ENCODE measurements at regions not wholly inside any gene's neighbourhood (a gene's known extent, or its start where the extent isn't known, plus 50 kb on each side); places are given as distances from the start of the nearest gene placed in this dataset.

- H3K4me1 Mint-ChIP-seq = no peaks in the 10 kb centered on the region
- Histone ChIP-seq H2BK20ac (ENCODE audit: low read depth, low read length, poor library complexity, severe bottlenecking) (no peak overlapping the region), H3T11ph (ENCODE audit: low read length) (no peak overlapping the region), H3K4me2 (ENCODE audit: insufficient read depth, insufficient read length, low read length) (no peak overlapping the region), H3K14ac (ENCODE audit: insufficient read depth, low read length) (no peak overlapping the region), H3K23me2 (ENCODE audit: insufficient read length, low read depth, low read length, poor library complexity, severe bottlenecking) (no peaks in the 10 kb centered on the region), H2BK120ac (ENCODE audit: low read depth, low read length, poor library complexity, severe bottlenecking) (no peak overlapping the region), H3K56ac (ENCODE audit: insufficient read length, low read depth, low read length) (no peak overlapping the region), H3K4ac (ENCODE audit: low read depth, low read length) (no peak overlapping the region), H3K9ac (ENCODE audit: extremely low read depth, insufficient read length, low read length) (no peak overlapping the region), H3K18ac (ENCODE audit: insufficient read length, low read depth, low read length) (no peak overlapping the region), H4K8ac (replicated peaks; ENCODE audit: insufficient read length, low read depth, low read length) (no peak overlapping the region), H3K79me1 (ENCODE audit: insufficient read depth, low read depth, low read length, poor library complexity, severe bottlenecking) (no peaks in the 10 kb centered on the region), H3K27ac (ENCODE audit: insufficient read length, low read depth, low read length) (no peak overlapping the region), H3K79me2 (ENCODE audit: insufficient read depth, low read length) (no peaks in the 10 kb centered on the region), H3K23ac (ENCODE audit: insufficient read length, low read depth, low read length) (no peak overlapping the region), H2AK5ac (ENCODE audit: insufficient read length, low read length) (no peak overlapping the region), H3K9me3 (ENCODE audit: control insufficient read depth, low read depth, low read length) (no peaks in the 10 kb centered on the region), H3K4me1 (ENCODE audit: insufficient read depth, low read length) (no peaks in the 10 kb centered on the region), H3K27me3 (ENCODE audit: insufficient read depth, low read length) (no peaks in the 10 kb centered on the region), H4K91ac (ENCODE audit: insufficient read length, low read depth, low read length) (no peak overlapping the region), H4K20me1 (ENCODE audit: control insufficient read depth, insufficient read depth, insufficient read length) (no peaks in the 10 kb centered on the region), H2BK15ac (ENCODE audit: low read depth, low read length) (no peak overlapping the region), H2BK12ac (ENCODE audit: insufficient read length, low read depth, low read length) (no peak overlapping the region), H4K5ac (ENCODE audit: insufficient read length, low read depth, low read length) (no peak overlapping the region), H2BK5ac (ENCODE audit: insufficient read length, low read length) (no peak overlapping the region), H2AFZ (ENCODE audit: low read length) (no peak overlapping the region)
- H3K4me3 Mint-ChIP-seq = no peak overlapping the region
- WGBS (ENCODE audit: extremely low coverage, insufficient read length, low lambda C conversion rate) = no CpG with 5 or more reads among the region's 1 CpG
- peaks cover 28% of the 10 kb centered on the region in 2 experiments for H3K9me3 Mint-ChIP-seq
- peaks cover 8 to 26% (median 9%) of the 10 kb centered on the region in 3 experiments for H3K36me3 Mint-ChIP-seq (ENCODE audit: insufficient read depth in 1 of 3, low read depth in 3 of 3)
- no peak for DNase-seq
- no peak overlapping the region for H3K27ac Mint-ChIP-seq
- no peaks in the 10 kb centered on the region for H3K27me3 Mint-ChIP-seq (ENCODE audit: low read depth)
- TF ChIP-seq CTCF (conservative IDR thresholded peaks at IDR 0.05) = no peak
Observed at GRCh38 chr4:35147761-35148160, 1096.6 kb downstream of the ARAP2 start.

Data from H9 (cell line).